HG03442 (cell line): ENCODE measurements at regions not wholly inside any gene's neighbourhood (a gene's known extent, or its start where the extent isn't known, plus 50 kb on each side); places are given as distances from the start of the nearest gene placed in this dataset.
"Not testable (repeated sequence)": the region's sequence is repeated elsewhere in the genome, so short reads cannot be mapped to it uniquely, and the experiment has no call there.

Source experiments
- ATAC-seq: cut with Tn5 transposase; IDR thresholded peaks from one replicate; pipeline ENCODE4 v1.9.1; 2021; ENCODE audit warnings: mild to moderate bottlenecking, moderate library complexity; ENCODE audit not compliant: unreplicated experiment

DNA sequence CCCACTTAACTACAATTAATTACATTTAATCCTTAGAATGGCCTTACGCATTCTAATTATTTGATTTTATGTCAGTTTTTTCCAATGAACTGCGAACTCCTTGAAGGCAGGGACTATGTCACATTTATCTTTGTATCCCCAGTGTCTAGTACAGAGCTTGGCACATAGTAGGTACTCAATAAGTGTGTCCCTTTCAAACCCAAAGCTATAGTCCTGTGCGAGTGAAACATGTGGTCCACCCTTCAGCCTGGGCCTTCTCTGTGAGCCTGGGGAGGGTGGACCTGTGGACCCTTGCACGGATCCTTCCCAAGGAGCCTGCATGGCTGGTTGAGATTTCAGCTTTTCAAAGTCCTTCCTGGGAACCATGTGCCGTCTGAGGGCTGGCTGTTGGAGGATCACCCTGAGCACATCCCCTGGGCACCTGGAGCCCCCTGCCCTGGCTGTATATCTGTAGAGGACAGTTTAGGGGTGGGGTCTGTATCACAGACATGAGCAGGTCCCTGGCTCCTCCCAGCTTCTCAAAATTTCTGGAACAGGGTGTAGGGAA lies 103.1 kb downstream of the IER5 start:
- ATAC-seq = no peak

DNA sequence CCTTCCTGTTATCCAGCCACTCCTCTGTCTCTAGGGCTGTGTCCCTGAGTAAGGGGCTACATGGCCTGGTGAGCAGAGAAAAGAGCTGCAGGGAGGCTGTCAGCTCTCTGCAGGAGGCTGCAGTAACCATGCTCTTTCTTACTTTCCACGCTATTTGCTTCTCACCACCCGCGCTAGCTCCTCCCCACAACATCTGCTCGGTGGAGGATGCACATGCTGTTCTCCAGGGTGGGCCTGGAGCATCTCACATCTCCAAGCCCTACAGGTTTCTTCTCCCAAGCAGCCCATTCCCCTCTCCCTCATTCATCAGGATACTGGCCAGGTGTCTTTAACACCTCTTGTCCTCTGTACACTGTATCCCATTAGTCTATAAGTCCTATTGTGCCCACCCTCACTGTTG lies 103.8 kb downstream of the IER5 start:
- ATAC-seq = no peak

DNA sequence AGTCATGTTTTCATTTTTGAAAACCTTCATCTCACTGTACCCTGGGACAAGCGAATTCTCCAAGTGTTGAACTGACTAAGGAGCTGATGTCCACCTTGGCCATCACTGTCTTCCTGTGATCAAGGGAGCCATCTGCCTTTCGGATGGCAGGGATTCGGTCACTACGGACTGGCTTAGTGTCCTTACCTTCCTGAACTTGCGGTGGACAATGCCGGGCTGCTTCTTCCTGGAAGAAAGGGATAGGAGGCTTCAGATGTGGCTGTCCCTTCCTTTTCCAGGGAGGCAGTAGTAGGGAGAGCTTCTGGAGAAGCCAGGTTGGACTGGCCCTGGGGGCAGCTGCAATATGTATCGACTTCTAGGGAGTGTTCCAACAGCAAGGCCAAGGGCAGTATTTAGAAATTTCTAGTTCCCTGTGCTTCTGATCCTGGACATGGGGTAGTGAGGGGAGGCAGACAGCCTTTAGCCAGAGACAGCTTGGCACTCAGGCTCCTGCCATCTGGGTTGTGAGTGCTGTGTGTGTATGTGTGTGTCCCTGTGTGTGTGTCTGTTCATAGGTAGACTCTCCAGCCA lies 114.6 kb downstream of the IER5 start:
- no peak for ATAC-seq

DNA sequence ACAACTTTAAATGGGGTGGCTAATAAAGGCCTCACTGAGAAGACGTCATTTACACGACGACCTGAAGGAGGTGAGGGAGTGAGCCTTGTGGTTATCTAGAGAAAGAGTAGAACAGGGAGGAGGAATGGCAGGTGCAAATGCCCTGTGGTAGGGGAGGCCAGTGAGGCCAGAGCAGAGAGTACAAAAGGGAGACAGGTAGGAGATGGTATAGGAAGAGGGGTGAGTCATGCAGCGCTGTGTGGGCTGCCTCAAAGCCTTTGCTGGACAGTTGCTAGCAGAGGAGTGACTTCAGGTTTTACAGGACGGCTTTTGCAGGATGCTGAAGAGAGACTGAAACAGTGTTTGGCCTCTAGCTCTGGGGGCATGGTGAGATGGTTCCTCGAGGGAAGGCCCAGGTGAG lies 116.0 kb downstream of the IER5 start:
- no peak for ATAC-seq

DNA sequence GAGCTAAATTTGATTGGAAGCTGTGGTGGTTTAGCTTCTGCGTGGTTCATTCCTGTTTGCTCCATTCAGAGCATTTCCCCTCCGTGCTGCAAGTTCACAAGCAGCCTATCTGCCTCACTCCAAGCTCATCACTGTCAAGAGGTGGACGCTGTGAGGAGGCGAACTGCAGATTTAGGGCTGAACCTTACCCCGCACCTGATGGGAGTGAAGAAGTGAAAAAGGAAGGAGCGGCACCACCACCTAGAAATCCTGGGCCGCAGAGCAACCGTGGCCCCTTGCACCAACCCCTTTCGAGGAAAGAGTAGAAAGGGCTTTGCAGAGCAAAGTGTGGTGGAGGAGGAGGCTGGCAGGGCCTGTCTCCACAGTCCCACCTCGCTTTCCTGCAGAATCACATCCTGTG lies 117.4 kb downstream of the IER5 start:
- ATAC-seq = no peak

DNA sequence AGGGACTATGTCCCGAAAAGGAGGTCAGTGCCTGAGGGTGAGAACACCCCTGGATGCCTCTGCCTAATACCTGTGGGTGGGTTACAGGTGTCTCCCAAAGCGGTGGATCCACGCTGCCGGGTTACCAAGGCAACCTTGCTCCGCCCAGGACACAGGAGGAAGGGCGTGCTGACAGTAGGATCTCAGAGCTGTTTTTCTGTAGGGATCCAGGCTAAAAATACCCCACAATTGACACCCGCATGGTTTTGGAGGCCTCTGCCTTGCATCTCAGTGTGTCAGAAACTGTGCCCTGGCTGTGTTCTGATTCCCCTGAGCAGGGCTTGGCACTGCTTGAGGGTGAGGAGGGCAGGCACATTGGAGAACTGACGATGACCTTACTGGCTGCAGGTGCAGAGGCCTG lies 118.0 kb downstream of the IER5 start:
- no peak for ATAC-seq

DNA sequence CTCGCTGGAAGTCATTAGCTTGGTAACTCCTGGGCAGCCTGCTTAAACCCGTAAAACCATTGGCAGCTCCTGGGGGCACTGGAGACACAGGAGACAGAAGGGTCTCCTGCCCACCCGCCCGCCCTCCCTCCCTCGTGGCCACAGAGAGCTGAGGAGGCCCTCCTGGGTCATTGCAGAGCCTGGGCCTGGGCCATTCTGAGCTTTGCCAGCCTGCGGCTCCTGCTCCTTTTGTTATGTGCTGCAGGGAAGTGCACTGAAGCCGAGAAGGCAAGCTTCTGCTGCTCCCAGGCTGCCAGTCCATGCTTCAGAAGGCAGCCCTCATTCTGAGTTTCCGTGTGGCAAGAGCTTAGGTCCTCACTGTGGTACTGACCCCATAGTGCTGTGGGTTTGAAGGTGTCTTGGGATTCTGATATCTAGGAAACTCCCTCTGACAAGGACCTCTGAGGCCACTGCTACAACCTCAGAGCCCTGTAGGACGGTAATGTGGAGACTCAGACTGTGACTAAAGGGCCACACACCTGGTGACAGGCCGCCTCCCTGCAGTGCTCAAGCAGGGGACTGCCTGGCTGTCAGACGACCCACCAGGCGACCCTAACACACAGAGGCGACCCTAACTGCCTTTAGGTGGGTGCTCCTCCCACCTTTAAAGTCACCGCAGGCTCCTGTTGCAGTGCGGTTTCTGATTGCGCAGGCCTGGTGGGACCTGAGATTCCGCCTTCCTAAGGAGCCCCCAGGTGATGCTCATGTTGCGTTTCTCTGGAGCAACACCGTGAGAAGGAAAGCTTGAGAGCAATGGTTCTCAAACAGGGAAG lies 118.7 kb downstream of the IER5 start:
- no peak for ATAC-seq

DNA sequence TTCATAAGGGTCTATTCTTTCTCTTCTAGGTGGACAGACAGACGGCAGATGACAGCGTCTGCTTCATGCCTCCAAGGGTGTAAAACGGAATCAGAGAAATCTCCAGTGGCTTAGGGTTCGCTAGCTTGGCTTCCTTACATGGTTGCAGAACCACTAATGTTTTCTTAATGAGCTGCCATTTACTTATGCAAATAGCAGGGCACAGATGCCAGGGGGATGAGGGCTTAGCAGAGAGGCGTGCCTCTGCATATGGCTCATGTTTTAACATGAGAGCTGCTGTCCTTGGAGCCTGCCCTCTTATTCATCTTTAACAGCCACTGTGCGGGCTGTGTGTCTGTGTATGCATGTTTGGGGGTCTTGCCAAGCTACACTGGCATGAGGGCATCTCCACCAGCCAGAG lies 119.6 kb downstream of the IER5 start:
- ATAC-seq = no peak

DNA sequence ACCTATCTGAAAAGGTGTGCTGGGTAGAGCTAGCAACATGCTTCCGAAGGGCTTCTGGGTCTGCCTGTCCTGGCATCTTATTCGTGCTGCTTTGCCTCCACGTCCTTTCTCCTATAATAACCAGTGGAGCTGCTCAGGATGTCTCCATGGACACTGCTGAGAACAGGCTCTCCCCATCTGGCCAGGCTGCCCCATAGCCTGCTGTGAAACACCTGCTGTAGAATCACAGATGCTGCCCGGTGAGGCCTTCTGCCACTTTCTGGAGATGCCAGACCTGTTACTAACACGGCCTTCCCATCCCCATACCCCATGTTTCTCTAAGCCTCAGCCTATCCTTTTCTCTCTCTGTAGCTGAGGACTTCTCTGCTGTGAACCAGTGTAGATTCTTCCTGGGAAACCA lies 120.5 kb downstream of the IER5 start:
- no peak for ATAC-seq

DNA sequence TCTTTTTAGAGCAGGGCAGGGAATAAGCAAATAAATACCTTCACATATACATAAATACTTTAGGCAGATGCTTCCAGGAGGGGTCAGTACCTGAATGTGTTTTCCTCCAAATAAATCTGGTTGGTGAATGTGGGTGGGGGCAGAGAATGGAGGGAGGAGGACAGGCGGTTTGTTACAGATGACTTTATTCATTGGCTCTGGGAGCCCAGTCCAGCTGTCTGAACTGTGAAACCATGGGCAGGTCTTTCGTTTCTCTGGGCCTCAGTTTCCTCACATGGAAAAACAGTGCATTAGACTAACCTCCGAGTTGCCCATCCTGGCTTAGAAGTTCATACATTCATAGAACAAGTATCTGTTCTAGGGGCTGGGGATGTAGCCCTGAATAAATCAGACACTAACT lies 124.6 kb downstream of the IER5 start:
- ATAC-seq = no peak

DNA sequence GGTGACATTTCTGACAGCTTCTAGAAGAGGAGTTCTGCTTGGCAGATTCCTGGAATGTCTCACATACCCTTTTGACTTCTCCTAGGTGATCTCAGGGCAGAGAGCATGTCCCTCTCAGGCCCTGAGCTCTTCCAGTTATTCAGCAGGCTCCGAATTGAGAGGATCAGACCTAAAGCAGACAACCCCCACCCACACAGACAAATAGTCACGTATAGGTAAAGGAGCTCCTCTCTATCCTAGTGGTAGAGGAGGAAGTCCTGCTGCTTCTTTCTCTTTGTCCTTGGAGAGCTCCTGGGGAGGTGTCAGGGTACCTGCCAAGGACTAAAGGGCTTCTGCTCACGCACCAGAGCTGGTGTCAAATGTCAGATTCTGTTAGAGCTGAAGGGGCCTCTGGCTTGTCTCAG lies 128.1 kb downstream of the IER5 start:
- ATAC-seq = no peak

DNA sequence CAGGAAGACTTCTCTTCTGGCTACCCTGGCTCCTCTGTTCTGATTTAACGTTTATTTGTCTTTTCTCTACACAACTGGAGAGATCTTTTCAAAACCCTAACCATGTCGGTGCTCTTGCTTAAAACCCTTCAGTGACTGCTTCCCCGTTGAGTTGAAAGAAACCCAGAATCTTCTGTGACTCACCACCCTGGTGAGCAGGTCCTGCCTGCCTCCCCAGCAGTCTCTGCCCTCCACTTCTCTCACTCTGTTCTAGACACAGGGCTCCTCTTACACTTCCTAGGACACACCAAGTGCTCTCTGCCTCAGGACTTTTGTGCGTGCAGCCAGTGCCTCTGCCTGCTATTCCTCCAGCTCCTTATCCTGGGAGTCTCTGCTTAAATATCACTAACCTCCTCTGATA lies 131.4 kb downstream of the IER5 start:
- no peak for ATAC-seq

DNA sequence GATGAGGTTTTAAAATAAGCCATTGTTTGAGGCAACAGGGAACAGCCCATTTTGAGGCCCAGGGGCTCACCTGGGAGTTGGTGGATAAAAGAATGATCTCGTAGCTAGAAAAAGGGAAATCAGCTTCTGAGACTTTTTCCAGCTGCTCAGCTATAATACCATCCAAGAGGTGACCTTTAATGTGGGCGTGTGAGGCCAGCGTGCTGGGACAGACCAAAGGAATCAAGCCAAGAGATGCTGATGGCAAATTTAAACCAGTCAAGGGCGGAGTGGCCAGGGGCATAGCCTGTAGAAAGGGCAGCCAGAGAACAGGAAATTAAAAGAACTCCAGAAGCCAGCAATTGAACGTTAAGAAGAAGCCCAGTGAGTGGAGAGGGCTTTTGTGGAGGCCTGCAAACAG lies 132.6 kb downstream of the IER5 start:
- no peak for ATAC-seq

DNA sequence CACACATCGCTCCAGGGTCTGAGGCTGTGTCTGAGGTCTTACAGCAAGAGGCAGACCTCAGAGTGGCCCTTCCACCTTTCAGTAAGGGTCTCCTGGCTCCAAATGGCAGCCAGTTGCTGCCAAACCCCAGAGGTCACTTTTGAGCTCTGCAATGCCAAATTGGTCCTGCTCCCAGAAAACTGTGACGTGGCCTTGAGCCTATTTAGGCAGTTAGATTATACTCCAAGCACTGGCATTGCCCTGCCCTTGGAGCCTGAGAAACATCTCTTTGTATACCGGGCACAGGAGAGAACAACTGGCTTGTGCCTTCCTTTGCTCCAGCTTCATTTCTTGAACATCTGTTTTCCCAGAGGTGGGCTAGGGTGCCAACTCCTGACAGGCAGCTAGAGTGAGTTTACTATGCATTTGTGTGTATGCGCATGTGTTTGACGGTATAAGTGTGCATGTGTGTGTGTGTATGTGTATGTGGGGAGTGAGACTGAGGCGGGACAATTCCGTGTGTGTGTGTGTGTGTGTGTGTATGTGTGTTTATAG lies 134.5 kb downstream of the IER5 start:
- no peak for ATAC-seq

DNA sequence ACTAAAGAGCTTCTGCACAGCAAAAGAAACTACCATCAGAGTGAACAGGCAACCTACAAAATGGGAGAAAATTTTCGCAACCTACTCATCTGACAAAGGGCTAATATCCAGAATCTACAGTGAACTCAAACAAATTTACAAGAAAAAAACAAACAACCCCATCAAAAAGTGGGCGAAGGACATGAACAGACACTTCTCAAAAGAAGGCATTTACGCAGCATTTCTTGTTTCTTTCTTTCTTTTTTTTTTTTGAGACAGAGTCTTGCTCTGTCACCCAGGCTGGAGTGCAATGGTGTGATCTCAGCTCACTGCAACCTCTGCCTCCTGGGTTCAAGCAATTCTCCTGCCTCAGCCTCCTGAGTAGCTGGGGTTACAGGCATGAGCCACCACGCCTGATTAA lies 138.2 kb downstream of the IER5 start:
- ATAC-seq = not testable (repeated sequence)

DNA sequence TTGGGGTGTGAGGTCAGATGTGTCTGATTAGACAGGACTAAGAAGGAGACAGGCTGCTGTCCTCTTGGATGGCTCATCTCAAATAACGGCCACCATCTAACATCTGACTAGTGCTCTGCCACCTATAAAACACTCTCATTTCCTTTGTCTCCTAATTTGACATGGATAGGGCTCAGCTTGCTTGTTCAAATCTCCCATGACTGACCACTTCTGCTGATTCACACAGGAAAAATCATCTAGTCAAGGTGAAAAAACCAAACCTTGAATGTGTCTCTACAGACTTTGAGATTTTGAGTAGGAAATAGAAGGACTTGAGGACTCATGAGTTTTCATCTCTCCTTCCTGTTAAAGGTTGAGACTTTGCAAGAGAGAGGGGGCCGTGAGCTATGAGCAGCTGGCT lies 150.6 kb downstream of the IER5 start:
- ATAC-seq = no peak

DNA sequence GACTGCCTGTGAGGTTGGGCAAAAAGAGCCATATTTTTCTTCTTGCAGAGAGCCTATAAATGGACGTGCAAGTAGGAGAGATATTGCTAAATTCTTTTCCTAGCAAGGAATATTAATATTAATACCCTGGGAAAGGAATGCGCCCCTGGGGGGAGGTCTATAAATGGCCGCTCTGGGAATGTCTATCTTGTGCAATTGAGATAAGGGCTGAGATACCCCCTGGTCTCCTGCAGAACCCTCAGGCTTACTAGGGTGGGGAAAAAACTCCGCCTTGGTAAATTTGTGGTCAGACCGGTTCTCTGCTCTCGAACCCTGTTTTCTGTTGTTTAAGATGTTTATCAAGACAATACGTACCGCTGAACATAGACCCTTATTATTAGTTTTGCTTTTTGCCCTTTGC lies 157.8 kb downstream of the IER5 start:
- ATAC-seq = not testable (repeated sequence)

DNA sequence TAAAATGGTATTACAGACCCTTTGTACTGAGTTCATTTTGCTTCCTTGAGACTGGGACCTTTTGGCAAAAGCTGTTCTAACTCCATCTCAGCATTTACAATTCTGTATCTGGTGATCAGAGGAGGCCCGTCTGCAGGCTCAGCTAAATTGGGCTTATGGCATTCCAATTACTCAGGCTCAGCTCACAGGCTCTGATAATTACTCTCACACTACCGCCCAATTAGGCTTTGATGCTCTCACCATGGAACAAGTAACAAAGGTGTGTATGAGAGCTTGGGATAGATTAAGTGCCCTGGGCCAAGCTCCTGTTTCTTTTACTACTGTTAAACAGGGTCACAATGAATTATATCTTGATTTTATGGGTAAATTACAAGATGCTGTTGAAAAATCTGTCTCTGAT lies 159.9 kb downstream of the IER5 start:
- ATAC-seq = not testable (repeated sequence)

DNA sequence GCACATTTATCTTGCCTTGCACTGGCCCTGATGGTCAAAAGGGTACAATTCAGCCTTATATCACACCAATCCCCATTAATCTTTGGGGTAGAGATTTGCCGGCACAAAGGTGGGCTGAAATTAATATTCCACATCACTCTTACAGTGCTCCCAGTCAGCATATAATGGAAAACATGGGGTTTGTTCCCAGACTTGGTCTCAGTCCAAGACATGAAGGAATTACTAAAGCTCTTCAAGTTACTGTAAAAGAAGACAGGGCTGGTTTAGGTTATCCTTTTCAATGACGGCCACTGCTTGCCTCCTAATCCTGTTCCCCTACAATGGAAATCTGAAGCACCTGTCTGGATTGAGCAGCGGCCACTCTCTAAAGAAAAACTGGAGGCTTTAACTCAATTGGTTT lies 160.7 kb downstream of the IER5 start:
- ATAC-seq = no peak

DNA sequence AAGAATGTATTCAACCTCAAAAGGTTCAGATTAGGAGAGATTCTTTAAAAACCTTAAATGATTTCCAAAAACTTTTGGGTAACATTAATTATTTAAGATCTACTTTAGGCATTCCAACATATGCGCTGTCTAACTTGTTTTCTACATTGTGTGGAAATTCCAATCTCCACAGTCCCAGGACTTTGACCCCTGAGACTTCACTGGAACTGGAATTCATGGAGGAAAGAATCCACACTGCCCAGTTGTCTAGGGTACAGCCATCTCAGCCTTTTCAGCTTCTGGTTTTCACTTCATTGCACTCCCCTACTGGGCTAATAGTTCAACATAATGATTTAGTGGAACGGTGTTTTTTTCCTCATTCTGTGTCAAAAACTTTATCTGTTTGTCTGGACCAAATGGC lies 161.5 kb downstream of the IER5 start:
- ATAC-seq = no peak

DNA sequence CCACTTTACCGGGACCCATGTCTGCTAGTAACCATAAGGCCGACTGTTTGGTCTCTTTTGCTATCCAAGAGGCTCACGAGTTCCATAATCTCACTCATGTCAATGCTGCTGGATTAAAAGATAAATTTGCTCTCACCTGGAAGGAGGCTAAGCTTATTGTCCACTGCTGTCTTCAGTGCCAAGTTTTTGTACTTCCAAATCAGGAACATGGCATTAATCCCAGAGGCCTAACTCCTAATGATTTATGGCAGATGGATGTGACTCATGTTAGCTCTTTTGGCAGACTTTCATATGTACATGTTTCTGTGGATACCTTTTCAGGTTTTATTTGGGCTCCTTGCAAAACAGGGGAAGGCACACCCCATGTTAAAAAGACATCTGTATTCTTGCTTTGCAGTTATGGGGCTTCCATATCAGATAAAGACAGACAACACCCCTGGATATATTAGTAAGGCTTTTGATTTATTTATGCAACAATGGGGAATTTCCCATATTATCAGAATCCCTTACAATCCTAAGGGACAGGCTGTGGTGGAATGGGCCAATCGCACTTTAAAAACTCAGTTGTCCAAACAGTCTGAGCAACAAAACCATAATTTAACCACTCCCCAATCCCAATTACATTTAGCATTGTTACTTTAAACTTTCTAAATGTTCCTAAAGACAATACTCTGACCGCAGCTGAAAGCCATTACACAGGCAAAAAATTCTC lies 162.7 kb downstream of the IER5 start:
- ATAC-seq = no peak

DNA sequence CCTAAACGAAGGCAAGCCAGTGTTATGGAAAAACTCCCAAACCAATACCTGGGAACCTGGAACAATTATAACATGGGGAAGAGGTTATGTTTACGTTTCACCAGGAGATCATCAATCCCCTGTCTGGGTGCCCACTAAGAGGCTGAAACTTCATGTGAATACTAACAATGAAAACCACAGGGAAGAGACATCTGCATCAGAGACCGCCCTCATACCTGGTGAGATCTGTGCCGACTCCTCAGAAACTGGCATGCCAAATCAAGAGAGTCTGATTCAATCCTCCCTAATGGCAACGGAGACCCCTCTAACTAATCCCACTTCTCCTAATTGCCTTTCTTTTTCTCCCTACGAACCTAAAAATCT lies 163.2 kb downstream of the IER5 start:
- ATAC-seq = no peak
